ENCODE measurements at regions not wholly inside any gene's neighbourhood (a gene's known extent, or its start where the extent isn't known, plus 50 kb on each side); places are given as distances from the start of the nearest gene placed in this dataset.
A peak's percentile ranks its signal among the peaks of the same experiment; 100 is the strongest.
"Not testable (repeated sequence)": the region's sequence is repeated elsewhere in the genome, so short reads cannot be mapped to it uniquely, and the experiment has no call there.

DNA sequence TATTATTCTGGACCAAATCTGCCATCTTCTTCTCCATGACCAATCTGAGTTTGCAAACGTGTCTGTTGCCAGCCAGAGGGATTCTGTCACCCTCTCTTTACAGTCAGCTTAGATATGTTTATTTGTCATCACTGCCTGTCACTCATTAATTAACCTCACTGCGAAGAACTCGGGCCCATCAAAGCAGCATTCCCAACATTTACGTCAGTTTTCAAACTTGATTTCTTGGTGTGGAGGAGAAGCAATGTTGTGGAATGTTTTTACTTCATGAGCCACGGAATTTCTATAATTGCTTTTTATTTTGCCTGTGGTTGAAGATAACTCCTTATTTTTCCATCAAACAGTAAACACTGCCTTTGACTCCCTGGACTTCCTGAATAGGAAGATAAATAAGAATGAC is 91.8 kb upstream of the CNKSR3 start:
- no peak for DNase-seq (ENCODE audit: low spot score)

DNA sequence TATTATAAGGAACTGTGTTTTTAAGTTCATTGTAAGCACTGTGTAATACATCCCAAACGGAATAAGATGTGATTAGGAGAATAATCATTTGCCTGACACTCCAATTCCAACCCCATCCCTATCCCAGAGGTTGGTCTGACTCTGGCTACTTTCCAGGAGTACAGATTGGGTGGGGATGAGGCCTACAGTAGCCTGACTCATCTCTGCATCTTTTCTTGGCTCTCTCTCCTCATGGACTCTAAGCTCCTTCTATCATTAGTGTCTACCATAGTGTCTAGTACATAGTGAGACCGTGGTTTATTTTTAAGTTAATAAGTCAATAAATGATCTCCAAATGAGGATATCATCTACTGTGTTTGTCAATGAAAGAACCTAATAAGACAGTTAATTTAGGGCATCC is 92.2 kb upstream of the CNKSR3 start:
- DNase-seq (ENCODE audit: low spot score): no peak

DNA sequence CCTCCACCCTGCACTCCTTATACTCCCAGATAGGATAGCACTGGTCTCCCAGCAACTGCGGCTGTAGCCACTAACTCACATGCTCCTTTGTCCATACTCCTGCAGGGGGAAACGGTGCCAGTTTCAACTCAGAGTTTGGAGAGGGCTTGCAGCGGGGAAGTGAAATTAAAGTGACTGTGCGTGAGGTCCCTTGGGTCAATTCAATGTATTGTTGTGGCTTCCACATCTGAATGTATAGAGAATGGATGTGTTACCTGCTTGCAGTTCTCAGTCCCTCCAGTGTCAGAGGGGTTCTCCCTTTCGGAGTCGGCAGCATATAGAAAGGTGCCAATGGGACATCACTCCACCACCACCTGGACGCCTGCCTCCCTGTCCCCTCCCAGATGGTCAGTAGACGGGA is 93.6 kb upstream of the CNKSR3 start:
- DNase-seq (ENCODE audit: low spot score): no peak

DNA sequence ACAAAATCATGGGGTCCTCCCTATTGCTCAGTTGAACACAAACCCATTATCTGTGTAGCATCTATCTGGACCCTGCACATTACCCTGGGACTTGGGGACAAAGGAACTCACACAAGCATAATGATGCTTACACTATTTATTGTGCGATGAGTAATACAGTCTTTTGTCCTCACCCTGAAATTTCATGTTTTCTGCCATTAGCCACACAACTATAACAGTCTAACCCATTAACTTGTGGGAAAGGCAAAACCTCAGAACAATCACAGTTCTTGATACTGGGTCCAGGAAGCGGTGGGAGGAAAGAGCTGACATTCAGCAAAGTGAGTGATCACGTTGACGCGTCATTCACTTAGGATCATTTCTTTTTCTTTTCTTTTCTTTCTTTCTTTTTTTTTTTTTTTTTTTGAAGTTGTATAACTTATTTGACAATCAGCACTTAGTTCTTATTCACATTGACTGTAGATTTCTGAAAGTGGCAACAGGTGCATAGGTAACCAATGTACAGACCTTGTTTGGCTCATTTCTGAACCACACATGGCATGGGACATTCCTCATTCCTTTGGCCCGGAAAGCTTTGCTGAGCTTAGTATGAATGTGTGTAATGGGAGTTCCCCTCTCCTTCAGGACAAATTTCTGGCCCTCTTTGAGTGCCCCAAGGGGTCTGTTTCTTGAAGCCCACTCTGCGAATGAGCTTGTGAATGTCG is 94.8 kb upstream of the CNKSR3 start:
- no peak for DNase-seq (ENCODE audit: low spot score)

DNA sequence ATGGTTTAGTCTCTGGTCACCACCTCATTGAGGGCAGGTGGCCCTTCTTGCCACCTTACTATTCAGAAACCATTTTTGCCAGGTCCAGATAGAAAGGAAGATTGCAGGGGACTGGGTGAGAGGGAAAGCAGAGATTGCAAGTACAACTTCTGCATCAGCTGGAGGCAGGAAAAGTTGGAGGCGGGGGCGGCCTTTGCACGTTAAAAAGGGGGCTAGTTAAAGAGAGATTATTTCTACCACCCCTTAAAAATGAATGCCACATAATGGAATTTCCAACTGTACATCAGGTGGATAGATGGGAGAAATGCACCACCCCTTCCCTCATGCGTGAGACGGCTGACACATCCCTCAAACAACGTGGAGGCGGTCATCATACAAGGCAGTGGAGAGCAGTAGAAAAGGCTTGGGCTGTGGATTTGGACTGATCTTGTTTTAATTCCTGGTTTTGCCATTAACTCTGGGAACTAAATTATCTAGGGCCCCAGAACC is 95.4 kb upstream of the CNKSR3 start:
- DNase-seq (ENCODE audit: low spot score): no peak

DNA sequence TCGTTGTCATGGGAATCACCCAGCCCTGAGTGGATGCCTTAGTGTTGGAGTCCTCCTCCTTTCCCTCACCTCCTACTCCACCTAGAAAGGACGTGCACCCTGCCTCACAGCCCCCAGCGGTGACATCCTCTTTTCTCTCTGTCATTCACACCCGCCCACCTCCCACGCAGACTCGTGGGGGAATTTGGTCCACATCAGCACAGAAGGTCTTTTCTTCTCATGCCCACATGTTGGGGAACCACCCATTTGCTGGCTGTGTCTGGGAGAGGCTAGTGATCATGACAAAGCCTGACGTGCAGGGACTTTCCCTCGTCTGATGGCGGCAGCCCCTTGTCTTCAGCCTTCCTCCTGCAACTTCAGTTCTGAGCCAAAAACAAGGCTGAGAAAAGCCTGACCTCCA is 96.0 kb upstream of the CNKSR3 start:
- DNase-seq (ENCODE audit: low spot score): no peak

DNA sequence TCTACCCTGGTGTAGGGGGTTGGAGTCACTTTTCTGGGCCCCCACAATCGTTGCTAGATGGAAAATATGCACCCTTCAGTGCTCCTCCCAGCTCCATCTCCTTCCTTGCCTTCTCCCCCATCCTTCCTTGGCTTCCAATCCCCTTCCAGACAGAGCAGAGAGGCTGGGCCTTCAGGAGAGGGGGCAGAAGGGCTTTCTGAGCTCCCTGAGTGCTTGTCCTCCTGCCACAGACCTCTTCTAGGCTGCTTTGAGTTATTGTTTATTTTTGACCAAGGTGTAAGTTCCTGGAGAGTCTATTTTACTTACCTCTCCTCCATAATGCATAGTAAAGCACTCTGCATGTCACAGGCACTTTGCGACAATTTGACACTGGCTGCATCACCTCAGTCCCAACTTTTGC is 96.4 kb upstream of the CNKSR3 start:
- DNase-seq (ENCODE audit: low spot score): no peak

DNA sequence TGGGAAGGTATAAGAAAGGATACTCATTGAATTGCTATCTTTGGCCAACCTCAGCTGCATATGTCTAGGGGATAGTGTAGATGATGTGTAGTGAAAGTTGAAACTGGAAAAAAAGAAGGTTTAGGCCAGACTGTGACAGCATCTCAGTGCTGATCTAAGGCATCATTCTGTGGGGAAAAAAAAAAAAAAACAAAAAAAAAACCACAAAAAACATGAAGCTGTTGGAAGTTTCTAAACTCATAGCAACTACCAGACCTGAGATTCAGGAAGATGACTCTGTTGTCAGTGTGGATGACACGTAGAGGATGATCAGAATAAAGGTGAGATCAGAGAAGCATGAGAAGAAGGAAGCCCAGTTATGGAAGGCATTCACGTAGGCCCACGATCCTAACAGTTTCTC is 100.8 kb upstream of the CNKSR3 start:
- DNase-seq (ENCODE audit: low spot score): no peak

DNA sequence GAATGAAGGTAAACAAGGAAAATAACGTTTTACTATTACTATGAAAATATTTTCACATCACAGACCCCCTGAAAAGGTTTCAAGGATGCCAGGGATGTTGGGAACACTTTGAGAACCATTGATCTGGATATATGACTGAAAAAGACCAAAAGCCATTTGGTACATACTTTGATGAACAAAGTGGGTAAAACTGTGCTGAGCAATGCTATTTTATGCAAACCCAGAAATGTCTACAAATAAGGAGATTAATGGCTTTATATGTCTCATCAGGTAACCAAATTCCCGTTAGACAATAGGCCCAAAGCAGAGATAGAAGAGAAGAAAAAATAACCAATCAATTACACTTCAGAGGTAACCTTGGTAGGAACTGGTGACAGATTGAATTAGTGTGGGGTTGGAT is 101.4 kb upstream of the CNKSR3 start:
- DNase-seq (ENCODE audit: low spot score): no peak

DNA sequence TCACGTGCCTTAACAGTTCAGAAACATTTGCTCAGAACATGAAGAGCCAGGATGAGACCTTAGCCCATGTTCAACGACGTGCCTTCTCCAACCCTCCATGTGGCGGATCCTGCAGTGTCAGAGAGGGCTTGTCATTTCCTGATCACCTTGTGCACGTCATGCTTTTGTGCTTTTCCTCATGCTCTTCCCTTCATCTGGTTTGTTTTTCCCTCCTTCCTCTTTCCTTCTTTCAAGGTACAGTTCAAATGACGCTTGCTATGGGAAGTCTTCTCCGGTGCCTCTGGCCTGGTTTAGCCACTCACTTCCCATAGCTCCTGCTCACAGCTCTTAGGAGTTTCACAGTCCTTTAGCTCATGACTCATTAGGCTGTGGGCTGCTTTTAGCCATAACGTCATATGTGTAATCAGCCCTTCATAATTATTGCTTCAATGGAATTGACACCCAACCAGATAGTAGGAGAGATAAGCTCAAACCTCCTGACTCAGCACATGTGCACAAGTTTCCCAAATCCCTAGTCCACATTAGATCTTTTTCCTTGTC is 102.7 kb upstream of the CNKSR3 start:
- DNase-seq (ENCODE audit: low spot score): no peak

DNA sequence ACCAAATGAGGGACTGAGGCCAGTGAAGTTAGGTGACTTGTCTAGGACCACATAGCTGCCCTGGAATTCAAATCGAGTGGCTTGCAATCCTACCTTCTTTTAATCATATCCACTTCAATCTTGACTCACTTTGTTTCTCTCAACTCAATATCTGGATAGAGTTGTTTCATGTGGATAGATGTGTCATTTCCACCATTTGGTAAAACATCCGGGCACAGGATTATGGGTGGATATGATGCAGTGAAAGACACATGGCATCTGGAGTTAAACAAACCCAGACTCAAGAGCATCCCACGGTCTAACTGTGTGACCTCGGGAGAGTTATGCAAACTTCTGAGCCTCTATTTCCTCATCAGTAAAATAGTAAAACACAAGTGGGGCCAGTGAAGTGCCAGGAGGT is 103.6 kb upstream of the CNKSR3 start:
- DNase-seq (ENCODE audit: low spot score): no peak

DNA sequence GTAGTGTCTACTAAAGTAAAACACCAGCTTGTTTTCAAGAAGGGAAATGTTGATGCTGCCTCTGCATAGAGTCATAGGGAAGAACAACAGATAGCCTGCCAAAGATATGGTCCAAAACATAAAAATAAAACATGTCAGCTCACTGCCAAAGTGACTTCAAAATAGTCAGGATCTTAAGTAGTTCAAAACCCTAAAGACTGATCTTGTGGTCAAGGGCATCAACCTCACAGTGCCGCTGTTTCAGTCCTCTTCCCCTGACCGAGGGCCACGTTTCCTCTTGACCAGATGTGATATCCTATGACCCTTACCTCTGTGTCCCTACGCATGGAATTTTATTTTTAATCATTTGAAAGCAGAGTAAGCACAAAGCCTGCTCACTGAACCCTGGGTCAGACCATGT is 104.2 kb upstream of the CNKSR3 start:
- DNase-seq (ENCODE audit: low spot score): no peak

DNA sequence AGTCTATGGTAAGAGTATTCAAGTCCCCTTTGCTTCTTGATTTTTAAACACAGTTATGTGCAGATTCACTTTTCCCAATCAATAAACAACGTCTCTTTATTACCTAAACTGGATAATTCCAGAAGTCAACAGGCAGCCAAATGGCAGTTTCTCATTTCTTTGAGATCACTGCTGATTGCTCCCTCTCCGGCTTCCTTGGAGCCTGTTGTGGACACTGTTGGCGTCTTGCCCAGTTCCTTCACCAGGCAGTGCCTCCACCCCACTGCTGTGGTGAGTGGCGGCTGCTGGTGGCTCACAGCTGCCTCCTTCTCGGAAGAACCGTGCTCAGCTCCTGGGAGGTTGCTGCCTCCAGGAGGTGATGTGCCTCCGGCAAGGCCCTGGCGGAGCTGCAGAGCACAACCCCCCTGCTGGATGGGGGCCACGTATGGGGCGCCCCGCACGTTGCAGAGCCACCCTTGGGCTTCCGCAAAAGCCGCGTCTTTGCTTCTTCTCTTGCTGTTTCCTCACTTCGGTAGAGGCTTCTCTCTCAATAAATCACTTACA is 105.1 kb upstream of the CNKSR3 start:
- peak; percentile 25 for DNase-seq (ENCODE audit: low spot score)

DNA sequence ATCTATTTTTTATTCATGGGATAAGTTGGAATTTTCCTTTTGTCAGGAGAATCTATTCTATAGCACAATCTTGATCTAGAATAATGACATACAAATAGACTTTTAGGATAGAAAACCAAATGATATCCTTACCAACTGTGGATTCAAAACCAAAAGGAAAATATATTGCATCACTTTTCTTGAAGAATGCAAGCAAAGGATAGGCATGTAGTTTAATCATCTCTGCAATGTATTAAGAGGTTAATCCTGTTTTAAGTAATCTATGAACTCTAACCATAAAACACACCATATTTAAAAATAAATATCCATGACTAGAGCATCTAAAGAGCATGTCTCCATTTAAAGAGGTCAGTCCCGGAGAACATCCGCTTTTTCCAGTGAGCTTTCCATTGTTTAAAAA is 106.7 kb upstream of the CNKSR3 start:
- no peak for DNase-seq (ENCODE audit: low spot score)

DNA sequence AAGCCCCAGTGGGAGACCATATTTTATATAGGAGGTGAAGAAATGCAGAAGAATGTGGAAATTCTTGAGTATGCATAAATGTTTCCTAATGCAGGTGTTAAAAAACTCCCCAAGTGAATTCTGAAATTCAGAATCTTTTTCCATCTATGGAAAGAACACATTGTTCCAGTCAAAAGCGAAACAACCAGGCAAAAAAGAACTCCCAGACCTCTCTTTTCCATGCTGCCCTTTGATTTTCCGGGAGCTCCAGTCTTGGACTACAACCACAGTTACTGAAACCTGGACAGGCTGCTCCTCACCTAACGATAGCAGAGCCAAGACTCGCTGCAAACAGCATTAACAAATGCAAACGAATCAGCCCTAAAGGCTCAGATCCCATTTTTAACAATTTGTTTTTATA is 108.7 kb upstream of the CNKSR3 start:
- no peak for DNase-seq (ENCODE audit: low spot score)

DNA sequence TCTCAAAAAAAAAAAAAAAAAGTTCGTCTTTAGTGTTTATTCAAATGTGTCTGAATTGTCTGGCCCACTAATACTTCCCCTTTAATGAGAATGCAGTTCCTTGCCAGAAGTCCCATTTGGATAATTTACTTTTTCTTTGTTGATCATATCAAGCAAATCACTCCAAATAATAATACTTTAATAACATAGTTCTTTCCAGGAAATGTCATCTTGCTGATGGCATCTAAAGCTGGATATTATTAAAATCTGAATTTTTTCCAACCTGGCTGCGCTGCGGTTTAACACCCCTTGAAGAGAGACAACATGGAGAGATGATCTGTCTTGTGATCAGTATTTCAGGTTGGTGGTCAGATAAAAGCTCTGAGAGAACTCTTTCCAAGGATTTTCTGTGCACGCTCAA is 111.2 kb upstream of the CNKSR3 start:
- no peak for DNase-seq (ENCODE audit: low spot score)

DNA sequence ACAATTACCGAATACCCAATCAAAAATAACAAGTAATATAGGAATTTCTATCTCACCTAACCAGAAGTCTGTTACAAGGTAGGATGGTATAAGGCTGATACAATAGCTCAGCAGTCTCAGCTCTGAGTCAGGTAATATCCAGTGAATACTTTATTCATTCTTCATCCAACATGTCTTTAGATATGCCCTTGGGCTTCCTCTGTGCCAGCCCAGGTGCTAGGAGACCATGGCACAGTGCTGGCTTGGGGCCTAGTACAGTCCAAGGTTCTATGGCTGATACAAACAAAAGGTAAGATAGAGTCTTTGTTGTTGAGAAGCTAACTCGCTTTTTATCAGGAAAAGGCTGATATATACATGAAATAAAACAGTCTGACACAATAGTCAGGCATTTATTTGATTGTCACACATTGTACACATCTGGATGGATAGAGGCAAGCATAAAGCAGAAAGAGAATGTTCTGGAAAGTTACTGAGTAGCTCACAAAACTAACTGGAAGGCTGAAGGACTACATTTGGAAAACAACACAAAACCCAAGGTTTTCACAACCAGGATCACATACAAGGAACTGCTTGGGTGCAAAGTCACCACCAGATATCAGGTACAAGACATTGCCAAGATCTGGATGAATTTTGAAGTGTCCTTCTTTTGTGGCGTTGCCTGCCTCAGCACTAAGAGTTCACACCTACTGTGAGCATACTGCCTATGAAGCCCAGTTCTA is 110.4 kb upstream of the SCAF8 start:
- no peak for DNase-seq (ENCODE audit: low spot score)

DNA sequence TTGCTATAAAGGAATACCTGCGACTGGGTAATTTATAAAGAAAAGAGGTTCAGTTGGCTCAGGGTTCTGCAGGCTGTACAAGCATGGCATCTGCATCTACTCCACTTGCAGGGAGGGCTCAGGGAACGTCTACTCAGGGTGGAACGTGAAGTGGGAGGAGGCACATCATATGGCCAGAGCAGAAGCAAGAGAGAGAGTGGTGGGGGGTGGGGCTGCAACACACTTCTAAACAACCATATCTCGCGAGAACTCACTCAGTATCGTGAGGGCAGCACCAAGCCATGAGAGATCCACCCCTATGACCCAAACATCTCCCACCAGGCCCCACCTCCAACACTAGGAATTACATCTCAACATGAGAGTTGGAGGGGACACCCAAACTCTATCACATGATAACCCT is 109.8 kb upstream of the SCAF8 start:
- no peak for DNase-seq (ENCODE audit: low spot score)

DNA sequence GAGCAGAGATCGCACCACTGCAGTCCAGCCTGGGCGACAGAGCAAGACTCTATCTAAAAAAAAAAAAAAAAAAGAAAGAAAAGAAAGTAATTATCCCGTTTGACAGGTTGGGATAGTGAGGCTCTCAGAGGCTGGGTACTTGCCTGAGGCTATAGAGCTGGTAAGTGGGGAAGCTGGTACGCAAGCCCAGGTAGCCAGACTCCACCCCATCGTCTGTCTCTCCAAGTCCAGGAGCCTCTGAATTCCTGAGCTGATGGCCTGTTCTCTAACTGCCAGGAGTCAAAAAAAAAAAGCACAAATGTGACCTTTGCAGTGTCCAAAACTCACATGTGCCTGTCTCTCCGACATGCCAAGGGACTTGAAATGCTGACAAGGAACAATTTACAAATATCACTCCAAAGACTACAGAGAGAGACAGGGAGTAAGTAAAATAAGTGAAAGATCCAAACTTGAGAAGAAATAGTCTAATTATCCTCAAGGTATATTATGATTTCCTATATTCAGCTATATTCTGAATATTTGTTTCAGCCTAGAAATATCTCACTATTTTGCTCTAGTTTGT is 109.1 kb upstream of the SCAF8 start:
- no peak for DNase-seq (ENCODE audit: low spot score)

DNA sequence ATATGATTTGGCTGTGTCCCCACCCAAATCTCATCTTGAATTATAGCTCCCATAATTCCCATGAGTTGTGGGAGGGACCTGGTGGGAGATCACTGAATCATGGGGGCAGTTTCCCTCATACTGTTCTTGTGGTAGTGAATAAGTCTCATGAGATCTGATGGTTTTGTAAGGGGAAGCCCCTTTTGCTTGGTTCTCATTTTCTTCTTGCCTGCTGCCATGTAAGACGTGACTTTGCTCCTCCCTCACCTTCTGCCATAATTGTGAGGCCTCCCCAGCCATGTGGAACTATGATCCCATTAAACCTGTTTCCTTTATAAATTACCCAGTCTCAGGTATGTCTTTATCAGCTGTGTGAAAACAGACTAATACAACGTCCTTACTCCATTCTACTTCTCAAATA is 108.5 kb upstream of the SCAF8 start:
- not testable (repeated sequence) for DNase-seq (ENCODE audit: low spot score)

DNA sequence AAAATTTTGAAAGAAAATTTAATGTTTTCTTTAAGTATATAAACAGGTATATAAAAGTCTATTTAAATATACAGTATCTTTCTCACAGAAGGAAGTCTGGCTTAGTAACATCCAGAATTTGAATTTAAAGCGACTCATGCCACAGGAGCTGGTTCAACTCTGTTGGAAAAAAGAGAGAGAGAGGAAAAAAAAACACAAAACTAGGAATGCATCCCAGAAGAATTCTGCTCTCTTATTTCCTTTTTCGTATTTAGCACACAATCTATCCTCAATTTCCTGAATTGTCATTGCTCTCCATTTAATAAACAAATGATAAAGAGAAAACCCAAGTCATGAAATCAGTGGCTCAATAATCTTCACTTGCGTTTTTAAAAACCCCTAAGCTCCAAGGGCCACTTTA is 107.5 kb upstream of the SCAF8 start:
- DNase-seq (ENCODE audit: low spot score): no peak

DNA sequence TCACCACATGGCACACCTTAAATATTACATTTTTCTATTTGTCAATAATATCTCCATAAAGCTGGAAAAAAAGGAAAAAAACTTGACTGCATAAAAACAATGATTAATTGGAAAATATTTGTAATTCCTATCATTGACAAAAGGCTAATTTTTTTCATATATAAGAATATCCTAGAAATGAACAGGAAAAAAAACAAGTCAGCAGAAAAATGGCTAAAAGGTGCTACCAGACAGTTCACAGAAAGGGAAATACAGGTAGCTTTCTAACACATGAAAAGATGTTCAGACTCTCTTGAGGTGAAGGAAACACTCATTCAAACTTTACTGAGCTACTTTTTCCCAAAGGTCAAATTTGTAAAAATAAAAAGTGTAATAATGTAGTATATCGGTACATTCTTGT is 104.1 kb upstream of the SCAF8 start:
- DNase-seq (ENCODE audit: low spot score): no peak

DNA sequence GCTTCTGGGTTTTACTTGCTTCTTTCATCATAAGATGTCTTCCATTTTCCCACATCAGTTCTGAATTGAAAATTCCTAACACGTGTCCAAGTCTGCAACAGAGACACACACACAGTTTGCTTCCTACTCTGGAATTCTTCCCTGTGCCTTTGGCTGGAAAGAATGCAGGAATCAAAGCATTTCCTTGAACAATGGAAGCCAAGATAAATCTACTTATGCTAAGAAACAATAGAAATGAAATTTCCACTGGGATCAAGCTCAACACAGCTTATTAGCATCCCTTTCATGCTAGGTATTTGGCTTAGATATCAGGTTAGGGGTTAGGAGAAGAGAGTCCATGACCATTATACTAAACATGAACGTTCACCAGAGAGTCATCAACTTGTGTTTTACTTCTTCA is 101.1 kb upstream of the SCAF8 start:
- no peak for DNase-seq (ENCODE audit: low spot score)
